Hepatocyte (in vitro differentiated cells): ENCODE measurements at regions not wholly inside any gene's neighbourhood (a gene's known extent, or its start where the extent isn't known, plus 50 kb on each side); places are given as distances from the start of the nearest gene placed in this dataset.

Experiments
- DNase-seq: peaks from one replicate; pipeline ENCODE4 v3.0.0-alpha.2; 2016; ENCODE audit warnings: low spot score
- H2AFZ ChIP-seq: fragments of 200-600 bp; sonication (generic); 2 replicates; pipeline ENCODE4 v1.6.0; 2016; ENCODE audit warnings: antibody characterized with exemption, mild to moderate bottlenecking
- H3K27ac ChIP-seq: fragments of 200-600 bp; sonication (generic); 2 replicates; pipeline ENCODE4 v1.5.1; 2016; ENCODE audit warnings: mild to moderate bottlenecking
- H3K27me3 ChIP-seq: fragments of 200-600 bp; sonication (generic); 2 replicates; pipeline ENCODE4 v1.6.1; 2016
- H3K36me3 ChIP-seq: fragments of 200-600 bp; sonication (generic); replicated peaks from 2 replicates; pipeline ENCODE4 v1.5.1; 2016; ENCODE audit warnings: low read depth; ENCODE audit not compliant: insufficient read depth
- H3K4me1 ChIP-seq: fragments of 200-600 bp; sonication (generic); 2 replicates; pipeline ENCODE4 v1.5.1; 2016; ENCODE audit warnings: mild to moderate bottlenecking, moderate library complexity; ENCODE audit not compliant: insufficient read depth
- H3K4me2 ChIP-seq: fragments of 200-600 bp; sonication (generic); 2 replicates; pipeline ENCODE4 v1.6.0; 2016
- H3K4me3 ChIP-seq: fragments of 200-600 bp; sonication (generic); 2 replicates; pipeline ENCODE4 v1.5.1; 2016; ENCODE audit warnings: mild to moderate bottlenecking
- H3K79me2 ChIP-seq: fragments of 200-600 bp; sonication (generic); 2 replicates; pipeline ENCODE4 v1.6.0; 2017; ENCODE audit warnings: mild to moderate bottlenecking
- H3K9me2 ChIP-seq: fragments of 200-600 bp; sonication (generic); replicated peaks from 2 replicates; pipeline ENCODE4 v1.6.0; 2017; ENCODE audit warnings: mild to moderate bottlenecking; ENCODE audit not compliant: insufficient read depth
- H3K9me3 ChIP-seq: fragments of 200-600 bp; sonication (generic); 2 replicates; pipeline ENCODE4 v1.5.1; 2016; ENCODE audit warnings: low read depth, mild to moderate bottlenecking
- H4K20me1 ChIP-seq: fragments of 200-600 bp; sonication (generic); 2 replicates; pipeline ENCODE4 v1.6.0; 2016; ENCODE audit warnings: mild to moderate bottlenecking; ENCODE audit not compliant: insufficient read depth, poor library complexity, severe bottlenecking
- CTCF ChIP-seq: fragments of 200-600 bp; sonication (generic); IDR thresholded peaks from 2 replicates; pipeline ENCODE4 v1.5.1; 2016; ENCODE audit warnings: antibody characterized with exemption, mild to moderate bottlenecking; ENCODE audit not compliant: poor library complexity
- EZH2 ChIP-seq: fragments of 200-600 bp; sonication (generic); IDR thresholded peaks from 2 replicates; pipeline ENCODE4 v1.6.1; 2016; ENCODE audit warnings: antibody characterized with exemption, mild to moderate bottlenecking, borderline replicate concordance
- EZH2phosphoT487 ChIP-seq: fragments of 200-600 bp; sonication (generic); IDR thresholded peaks from one replicate; pipeline ENCODE4 v1.6.1; 2018; ENCODE audit warnings: antibody characterized with exemption, mild to moderate bottlenecking, low read depth, moderate library complexity; ENCODE audit not compliant: unreplicated experiment, severe bottlenecking
- WGBS: methylation state at CpG from one replicate; pipeline ENCODE4 v1.1.6; 2016; ENCODE audit warnings: low lambda C conversion rate; ENCODE audit errors: missing lambda C conversion rate; 5-methylcytosine and 5-hydroxymethylcytosine counted together

DNA sequence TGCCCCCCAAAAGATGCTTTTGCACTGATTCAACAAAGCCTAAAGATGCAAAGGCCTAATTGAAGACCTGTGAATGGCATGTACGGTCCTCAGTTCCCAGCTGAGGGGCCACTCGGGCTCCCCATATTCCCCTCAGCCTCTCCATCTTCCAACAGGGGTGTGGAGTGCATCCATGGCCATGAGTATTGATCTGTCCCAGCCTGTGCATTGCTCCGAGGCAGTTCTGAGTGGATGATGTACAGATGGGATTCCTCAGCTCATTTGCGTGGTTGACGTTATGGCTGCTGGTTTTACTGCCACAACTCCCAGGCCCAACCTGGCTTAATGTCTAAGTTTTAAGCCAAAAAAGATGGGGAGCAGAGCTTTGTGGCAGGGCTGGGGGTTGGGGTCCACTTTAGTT, 162.7 kb upstream of the ZNF267 start:
- no peaks in the 10 kb centered on the region for H3K9me3 ChIP-seq
- peaks cover 22% of the 10 kb centered on the region for H3K79me2 ChIP-seq
- no peaks in the 10 kb centered on the region for H3K27me3 ChIP-seq
- H4K20me1 ChIP-seq, result no peaks in the 10 kb centered on the region
- H3K9me2 ChIP-seq, result no peaks in the 10 kb centered on the region
- TF ChIP-seq CTCF, result no peak
- TF ChIP-seq EZH2phosphoT487, result no peak
- no peak for TF ChIP-seq EZH2
- H2AFZ ChIP-seq, result no peak overlapping the region
- peaks cover 11% of the 10 kb centered on the region for H3K4me1 ChIP-seq
- H3K4me3 ChIP-seq, result no peak overlapping the region
- no peak overlapping the region for H3K27ac ChIP-seq
- no peaks in the 10 kb centered on the region for H3K36me3 ChIP-seq
- 91% methylated on average over 5 of the region's 5 CpGs for WGBS
- no peak for DNase-seq
- H3K4me2 ChIP-seq, result no peak overlapping the region

GRCh38 chr16:31711344-31711845, 162.2 kb upstream of the ZNF267 start:
- DNase-seq, result no peak
- no peak overlapping the region for H3K4me2 ChIP-seq
- no peaks in the 10 kb centered on the region for H3K36me3 ChIP-seq
- H3K79me2 ChIP-seq, result peaks cover 27% of the 10 kb centered on the region
- no peaks in the 10 kb centered on the region for H3K27me3 ChIP-seq
- no peak overlapping the region for H3K4me3 ChIP-seq
- 75% methylated on average over 7 of the region's 7 CpGs for WGBS
- H3K4me1 ChIP-seq, result peaks cover 11% of the 10 kb centered on the region
- H3K9me2 ChIP-seq, result no peaks in the 10 kb centered on the region
- no peak overlapping the region for H2AFZ ChIP-seq
- no peak for TF ChIP-seq CTCF
- TF ChIP-seq EZH2, result no peak
- H3K27ac ChIP-seq, result no peak overlapping the region
- H4K20me1 ChIP-seq, result no peaks in the 10 kb centered on the region
- no peaks in the 10 kb centered on the region for H3K9me3 ChIP-seq

DNA sequence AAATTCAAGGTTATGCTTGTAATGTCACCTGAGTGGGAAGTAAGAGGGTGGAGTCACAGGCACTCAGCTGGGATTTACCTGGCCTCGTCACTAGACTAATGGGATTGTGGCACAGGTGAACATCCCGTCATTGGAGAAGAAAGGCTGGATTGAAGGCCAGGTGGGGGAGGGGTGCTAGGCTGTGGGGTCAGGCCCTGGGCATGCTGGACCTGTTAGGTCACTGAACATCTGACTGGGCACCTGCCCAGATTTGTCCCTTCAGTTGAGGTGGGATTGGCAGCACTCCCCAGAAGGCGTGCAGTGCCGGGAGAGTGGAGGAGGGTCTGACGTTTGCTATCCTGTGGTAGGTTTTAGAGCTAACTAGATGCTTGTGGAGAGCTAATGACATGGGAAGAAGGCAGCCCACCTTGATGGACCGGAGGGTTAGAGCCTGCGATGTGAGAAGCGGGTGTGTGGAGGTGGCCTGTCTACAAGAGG, 161.5 kb upstream of the ZNF267 start:
- H2AFZ ChIP-seq, result no peak overlapping the region
- H3K9me3 ChIP-seq, result no peaks in the 10 kb centered on the region
- H4K20me1 ChIP-seq, result no peaks in the 10 kb centered on the region
- H3K27me3 ChIP-seq, result no peaks in the 10 kb centered on the region
- H3K79me2 ChIP-seq, result peaks cover 33% of the 10 kb centered on the region
- H3K4me3 ChIP-seq, result no peak overlapping the region
- DNase-seq, result no peak
- H3K4me1 ChIP-seq, result peaks cover 11% of the 10 kb centered on the region
- WGBS, result 95% methylated on average over 8 of the region's 8 CpGs
- no peaks in the 10 kb centered on the region for H3K9me2 ChIP-seq
- no peak overlapping the region for H3K27ac ChIP-seq
- H3K36me3 ChIP-seq, result no peaks in the 10 kb centered on the region
- TF ChIP-seq CTCF (no peak), EZH2phosphoT487 (no peak), EZH2 (no peak)
- no peak overlapping the region for H3K4me2 ChIP-seq
